GM12873 (cell line): ENCODE measurements at regions not wholly inside any gene's neighbourhood (a gene's known extent, or its start where the extent isn't known, plus 50 kb on each side); places are given as distances from the start of the nearest gene placed in this dataset.

ENCODE experiments used
- CTCF ChIP-seq: IDR thresholded peaks from 2 replicates; pipeline ENCODE4 v1.5.1; 2012; ENCODE audit warnings: low read depth, mild to moderate bottlenecking, moderate library complexity, low read length, control low read depth; ENCODE audit not compliant: insufficient read depth; ENCODE audit errors: missing control alignments

- TF ChIP-seq CTCF = no peak
Measured at GRCh38 chr9:81532251-81532650, 157.1 kb downstream of the TLE1 start.

GRCh38 chr9:81531511-81531910, 157.8 kb downstream of the TLE1 start:
- no peak for TF ChIP-seq CTCF

- no peak for TF ChIP-seq CTCF
Measured at GRCh38 chr9:81530846-81531245, 158.5 kb downstream of the TLE1 start.

- no peak for TF ChIP-seq CTCF
Measured at GRCh38 chr9:81530310-81530810, 159.0 kb downstream of the TLE1 start.

- TF ChIP-seq CTCF = no peak
Measured at GRCh38 chr9:81529556-81530193, 159.7 kb downstream of the TLE1 start.

- no peak for TF ChIP-seq CTCF
Measured at GRCh38 chr9:81526587-81526986, 162.8 kb downstream of the TLE1 start.

GRCh38 chr9:81522716-81523551, 166.4 kb downstream of the TLE1 start:
- TF ChIP-seq CTCF = peak; percentile 34
